NCI-H524 treated with DMSO at 0.1 percent for 48 hours (cell line): ENCODE measurements at regions not wholly inside any gene's neighbourhood (a gene's known extent, or its start where the extent isn't known, plus 50 kb on each side); places are given as distances from the start of the nearest gene placed in this dataset.

Experiments used
- DNase-seq: peaks from one replicate; lab custom pipeline; 2025; lab: John Stamatoyannopoulos, UW

DNA sequence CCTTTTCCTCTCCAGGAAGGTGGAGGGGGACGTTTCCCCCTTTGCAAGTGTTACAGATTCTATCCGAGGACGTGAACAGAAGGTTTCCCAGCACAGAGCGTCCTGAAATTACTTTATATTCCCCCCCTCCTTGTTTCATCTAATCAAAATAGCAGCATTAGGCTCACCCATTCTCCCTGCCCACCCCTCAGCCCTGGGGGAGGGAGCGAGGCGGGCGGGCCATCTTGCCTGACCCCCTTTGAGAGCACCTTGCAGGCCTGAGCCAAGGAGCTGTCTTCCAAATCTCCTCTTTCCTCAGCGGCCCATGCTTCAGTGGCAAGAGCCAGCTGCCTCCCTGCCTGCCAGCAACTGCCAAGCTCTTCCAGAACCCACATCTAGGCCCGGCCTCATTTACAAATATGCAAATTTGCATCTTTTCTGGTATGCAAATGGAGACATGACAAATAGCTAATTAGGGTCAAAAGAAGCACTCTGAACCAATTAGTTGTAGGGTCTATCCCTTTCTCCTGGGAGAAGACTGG is 69.1 kb upstream of the POU3F1 start:
- DNase-seq, result no peak

DNA sequence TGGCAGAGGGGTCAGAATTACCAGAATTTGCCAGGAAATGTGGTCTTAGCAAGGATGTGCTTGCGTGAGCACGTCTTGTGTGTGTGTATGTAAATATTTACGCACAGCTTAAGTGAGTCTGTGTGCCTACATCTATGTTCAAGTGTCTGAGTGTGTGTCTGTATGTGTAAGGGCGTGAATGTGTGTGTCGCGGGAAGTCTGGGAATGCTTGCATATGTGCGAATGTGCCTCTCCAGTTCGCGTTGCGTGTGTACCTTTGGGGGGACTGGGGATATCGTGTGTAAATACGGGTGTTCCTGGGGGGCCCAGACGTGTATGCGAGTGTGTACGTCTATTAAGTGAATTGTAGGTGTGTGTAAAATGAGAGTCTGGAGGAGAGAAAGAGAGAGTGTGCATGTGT is 68.6 kb upstream of the POU3F1 start:
- DNase-seq, result no peak

DNA sequence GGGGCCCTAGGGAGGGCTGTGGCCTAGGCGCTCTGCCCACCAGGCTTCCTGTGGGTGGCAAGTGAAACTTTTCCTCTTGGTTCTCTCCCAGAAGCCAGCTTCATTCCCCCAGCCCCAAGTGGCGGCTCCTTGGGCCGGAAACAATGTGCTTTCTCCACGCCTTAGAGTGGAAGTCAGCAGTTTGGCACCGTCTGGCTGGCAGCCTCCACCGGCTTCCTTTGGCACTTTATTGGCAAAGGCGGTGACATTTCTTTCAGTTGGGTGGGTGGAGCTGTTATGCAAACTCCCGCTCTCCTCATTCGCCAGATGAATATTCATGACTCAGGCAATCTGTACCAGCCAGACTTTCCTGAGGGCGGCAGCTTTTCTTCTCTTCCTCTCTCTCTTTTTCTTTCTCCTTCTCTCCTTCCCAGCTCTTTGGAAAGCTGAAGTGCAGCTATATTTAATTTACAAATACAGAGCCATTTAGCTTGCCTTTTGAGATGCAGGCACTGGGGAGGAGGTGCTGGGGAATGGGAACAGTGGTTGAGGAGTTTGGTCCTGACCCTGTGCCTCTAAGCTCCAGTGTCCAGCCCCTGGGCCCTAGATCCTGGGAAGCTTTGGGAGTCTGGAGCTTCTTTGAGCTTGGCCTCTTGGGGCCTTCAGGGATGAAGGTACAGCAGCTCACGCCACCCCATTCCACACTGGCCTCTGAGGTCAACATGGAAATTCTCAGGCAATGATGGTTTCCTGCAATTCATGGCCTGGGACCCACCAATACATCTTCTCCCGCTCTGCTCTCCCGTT is 67.8 kb upstream of the POU3F1 start:
- no peak for DNase-seq

DNA sequence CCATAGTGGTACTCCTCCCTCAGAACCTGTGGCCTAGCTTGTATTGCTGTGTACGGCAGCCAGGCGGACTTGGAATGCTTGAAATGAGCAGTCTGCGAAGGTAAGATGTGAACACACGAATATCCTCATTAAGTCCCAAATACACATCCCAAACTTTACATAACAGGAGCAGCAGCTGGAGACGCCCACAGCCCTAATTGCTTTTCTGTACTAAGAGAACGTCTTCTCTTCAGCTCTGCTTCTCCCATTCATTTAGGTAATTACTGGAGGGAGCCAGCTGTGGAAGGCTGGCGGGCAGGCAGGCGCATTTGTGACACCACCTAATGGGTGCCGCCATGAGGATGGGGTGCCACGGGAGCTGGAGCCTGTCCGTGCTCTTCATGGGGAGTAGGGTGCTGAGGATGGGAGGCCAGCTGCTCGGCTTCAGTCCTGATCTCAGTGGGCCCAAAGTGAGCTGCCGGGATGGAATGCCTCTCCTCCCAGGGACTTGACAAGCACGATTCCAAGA is 66.6 kb upstream of the POU3F1 start:
- no peak for DNase-seq

DNA sequence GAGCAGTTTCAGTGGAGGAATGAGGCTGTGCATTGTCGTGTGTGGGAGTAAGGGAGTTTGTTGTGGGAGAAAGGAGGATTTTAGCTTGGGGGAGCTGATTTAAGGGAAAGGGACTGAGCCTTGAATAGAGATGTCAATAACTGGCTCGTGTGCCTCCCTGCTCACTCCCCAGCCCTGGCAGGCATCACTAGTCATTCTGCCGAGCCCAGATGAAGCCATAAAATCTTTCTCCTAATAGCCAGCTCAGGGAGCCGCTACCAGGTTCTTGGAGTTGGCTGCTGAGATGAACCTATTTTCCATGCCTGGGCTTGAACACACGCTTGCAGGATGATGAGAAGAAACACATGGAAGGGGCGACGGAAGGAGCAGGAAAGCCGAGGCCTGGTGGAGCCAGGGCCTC is 65.0 kb upstream of the POU3F1 start:
- DNase-seq, result no peak

DNA sequence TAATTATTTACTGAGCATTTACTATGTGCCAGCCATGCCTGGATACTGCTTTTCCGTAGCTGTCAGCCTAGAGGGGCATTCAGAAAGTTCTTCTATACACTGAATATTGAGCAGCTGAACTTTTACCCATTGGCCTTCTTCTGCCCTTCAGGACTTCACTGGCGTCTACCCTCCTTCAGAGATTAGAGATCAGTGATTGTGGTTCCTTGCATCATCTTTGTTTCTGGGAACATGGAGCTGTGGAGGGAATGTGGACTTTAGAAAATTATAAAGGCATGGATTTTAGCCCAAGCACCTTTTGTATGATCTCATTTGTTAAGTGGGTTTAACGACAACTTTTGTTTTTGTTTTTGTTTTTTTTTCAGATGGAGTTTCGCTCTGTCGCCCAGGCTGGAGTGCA is 58.7 kb upstream of the POU3F1 start:
- no peak for DNase-seq

DNA sequence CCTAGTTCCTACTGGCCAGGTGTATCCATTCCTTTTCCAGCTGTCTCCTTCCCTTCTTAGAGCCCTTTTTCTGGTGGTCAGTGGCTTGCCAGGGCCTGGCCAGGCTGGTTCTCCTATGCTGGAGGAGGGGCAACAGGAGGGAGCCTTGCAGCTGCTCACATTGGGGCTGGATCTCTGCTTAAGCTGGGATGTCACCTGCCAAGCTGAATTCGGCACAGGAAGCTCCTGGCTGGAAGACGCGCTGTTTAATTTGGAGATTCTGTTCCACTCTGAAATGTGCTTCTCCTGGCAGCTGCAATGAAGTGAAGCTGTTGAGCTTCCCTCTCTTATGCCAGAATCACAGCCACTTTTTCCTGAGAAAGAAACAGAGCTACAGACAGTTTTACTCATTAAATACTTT is 56.0 kb upstream of the POU3F1 start:
- no peak for DNase-seq

DNA sequence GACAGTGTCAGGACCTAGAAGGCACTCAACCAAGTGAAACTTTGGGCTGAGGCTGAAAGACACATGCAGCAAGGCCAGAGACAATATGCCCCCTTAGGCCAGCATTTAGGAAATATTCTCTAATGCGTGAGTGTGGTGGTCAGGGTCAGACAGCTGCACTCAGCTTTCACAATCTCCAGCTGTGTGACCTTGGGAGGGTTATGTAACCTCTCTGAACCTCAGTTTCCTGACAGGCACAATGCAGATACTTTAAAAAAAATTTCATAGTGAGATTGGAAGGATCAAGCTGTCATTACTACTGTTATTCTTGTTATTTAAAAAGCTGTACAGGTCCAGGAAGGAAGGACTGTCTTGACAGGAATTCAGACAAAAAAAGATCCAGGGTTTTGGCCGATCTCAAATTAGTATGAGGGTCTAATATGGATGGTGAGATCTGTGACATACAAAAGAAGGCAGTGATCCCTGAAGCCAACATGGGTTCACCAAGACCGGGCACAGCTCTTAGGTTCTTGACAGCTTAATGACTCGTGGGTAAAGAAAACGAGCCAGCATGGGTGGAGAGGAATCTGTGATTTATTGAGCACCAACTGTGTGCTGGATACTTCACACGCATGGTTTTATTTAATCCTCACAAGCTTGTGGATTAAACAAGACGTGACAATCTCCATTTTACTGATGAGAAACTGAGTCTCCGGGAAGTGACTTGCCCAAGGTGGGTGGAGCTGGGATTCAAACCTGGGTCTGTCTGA is 54.6 kb upstream of the POU3F1 start:
- DNase-seq, result no peak

DNA sequence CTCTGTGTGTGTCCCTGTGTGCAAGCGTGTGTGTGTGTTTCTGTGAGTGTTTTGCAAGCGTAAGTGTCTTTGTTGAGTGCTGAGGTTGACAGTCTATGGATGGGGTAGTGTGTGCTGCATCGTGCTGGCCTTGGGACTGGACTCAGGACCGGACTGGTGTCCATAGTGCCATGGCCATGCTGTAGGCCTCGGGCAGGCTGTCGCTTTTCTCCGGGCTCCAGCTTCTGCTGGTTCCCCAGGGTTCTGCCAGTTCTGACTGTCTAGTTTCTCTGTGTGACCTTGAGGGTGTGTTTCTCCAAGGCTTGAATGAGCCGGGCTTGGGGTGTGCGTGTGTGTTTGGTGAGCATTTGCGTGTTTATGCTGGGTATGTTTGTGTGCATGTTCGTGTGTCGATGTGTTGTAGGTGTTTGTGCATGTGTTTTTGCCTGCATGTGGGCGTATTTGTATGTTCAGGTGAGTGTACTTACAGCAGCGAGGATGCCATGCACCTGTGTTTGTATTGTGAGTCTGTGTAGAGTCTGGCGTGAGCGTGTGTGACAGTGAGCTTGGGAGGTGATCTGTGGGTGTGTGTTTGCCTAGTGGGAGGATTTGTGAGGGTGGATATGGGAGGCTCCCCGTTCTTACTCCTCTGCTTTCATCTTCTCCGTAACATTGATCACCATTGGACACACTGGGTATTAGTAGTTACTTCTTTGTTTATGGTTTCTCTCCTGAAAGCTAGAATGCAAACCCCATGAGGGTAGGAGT is 51.7 kb upstream of the POU3F1 start:
- no peak for DNase-seq

DNA sequence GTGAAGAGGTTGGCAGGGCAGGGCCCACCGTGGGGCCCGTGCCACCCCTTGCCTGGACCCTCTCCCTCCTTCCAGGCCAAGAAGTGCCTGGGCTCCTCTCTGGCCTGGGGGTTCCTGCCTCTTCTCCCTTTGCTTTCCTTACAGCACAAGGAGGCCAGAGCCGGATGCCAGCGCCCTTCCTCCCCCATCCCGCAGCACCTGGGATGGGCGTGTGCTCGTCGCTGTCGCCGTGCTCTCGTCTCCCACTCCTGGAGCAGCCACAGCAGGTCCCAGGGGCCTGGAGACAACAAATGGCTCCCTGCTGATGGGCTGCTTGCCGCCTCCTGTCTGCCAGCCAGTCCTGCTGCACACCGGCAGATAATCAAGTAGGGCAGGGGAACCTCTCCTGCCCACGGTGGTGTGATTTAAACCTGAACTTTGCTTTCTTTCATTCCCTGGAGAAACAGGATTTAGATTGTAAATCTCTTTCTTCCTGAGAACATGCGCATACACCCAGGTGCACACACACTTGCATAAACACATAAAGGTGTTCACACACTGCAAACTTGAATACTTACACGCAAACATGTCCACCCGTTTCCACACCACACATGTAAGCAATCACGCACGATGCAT is 50.8 kb upstream of the POU3F1 start:
- DNase-seq, result no peak
